ENCODE measurements at regions not wholly inside any gene's neighbourhood (a gene's known extent, or its start where the extent isn't known, plus 50 kb on each side); places are given as distances from the start of the nearest gene placed in this dataset.
"Not testable (repeated sequence)": the region's sequence is repeated elsewhere in the genome, so short reads cannot be mapped to it uniquely, and the experiment has no call there.

- ChIA-PET RAD21 (ENCODE audit: unreplicated experiment) (no interaction called here), CTCF (interaction anchor here (1.6 kb wide), 1 partner anchor 9 kb away, joined by 7 read pairs; no protein-coding TSS in a partner anchor), SMC1A (ENCODE audit: uncharacterized antibody, unreplicated experiment) (interaction anchor here (0.6 kb wide), 1 partner anchor 104 kb away, joined by 3 read pairs; no protein-coding TSS in a partner anchor), POLR2A (no interaction called here)
- no peaks in the 10 kb centered on the region for H3K79me2 ChIP-seq (ENCODE audit: control insufficient read depth, insufficient read depth, low read length)
- H3K27me3 ChIP-seq (replicated peaks in 1 of 2; ENCODE audit: control insufficient read depth in 2 of 2, insufficient read depth in 2 of 2, low read length in 1 of 2), result no peaks in the 10 kb centered on the region
- H3K9me3 ChIP-seq (replicated peaks; ENCODE audit: control insufficient read depth, insufficient read depth, low read length), result no peaks in the 10 kb centered on the region
- no peak overlapping the region for H3K4me2 ChIP-seq (ENCODE audit: control insufficient read depth, insufficient read depth)
- ATAC-seq (no peak), FAIRE-seq (no peak), DNase-seq (ENCODE audit: low read depth, low spot score) (no peak)
- H3K4me1 ChIP-seq (ENCODE audit: control insufficient read depth, insufficient read depth, low read length), result no peaks in the 10 kb centered on the region
- no peak overlapping the region for H2AFZ ChIP-seq (ENCODE audit: control insufficient read depth, low read depth, low read length)
- no peaks in the 10 kb centered on the region for H4K20me1 ChIP-seq (ENCODE audit: control insufficient read depth, insufficient read depth)
- TF ChIP-seq PKNOX1 (IDR thresholded peaks at IDR 0.05), result no peak
- no peak for TF ChIP-seq FOXM1 (IDR thresholded peaks at IDR 0.05; ENCODE audit: low read depth, low read length)
- TF ChIP-seq NFXL1 (IDR thresholded peaks at IDR 0.05; ENCODE audit: borderline replicate concordance), result no peak
- TF ChIP-seq TCF12 (IDR thresholded peaks at IDR 0.05; ENCODE audit: low read depth, low read length), result no peak
- TF ChIP-seq E2F8 (IDR thresholded peaks at IDR 0.05; ENCODE audit: low read depth, partially characterized antibody), result no peak
- intact Hi-C loops (cut with micrococcal nuclease; ENCODE audit: unreplicated experiment) (no loop called here), in situ Hi-C loops (cut with MboI) (no loop called here)
- no peak overlapping the region for H3K27ac ChIP-seq (ENCODE audit: control insufficient read depth, insufficient read depth)
- 43% methylated on average over 1 of the region's 1 CpG for WGBS (ENCODE audit: insufficient coverage, insufficient replicate concordance, low lambda C conversion rate, missing lambda C conversion rate)
- no peak overlapping the region for H3K4me3 ChIP-seq
- H3K9ac ChIP-seq (ENCODE audit: control insufficient read depth, insufficient read depth, low read length), result no peak overlapping the region
- no peaks in the 10 kb centered on the region for H3K36me3 ChIP-seq (ENCODE audit: control insufficient read depth in 2 of 2, insufficient read depth in 2 of 2, low read length in 1 of 2)
- BruUV-seq (replicated peaks), result no TSS peak
Measured at GRCh38 chr9:13436591-13436990, 157.1 kb upstream of the MPDZ start.

GRCh38 chr9:13433453-13433852, 154.0 kb upstream of the MPDZ start:
- intact Hi-C loops (cut with micrococcal nuclease; ENCODE audit: unreplicated experiment); ATAC-seq; H3K9ac ChIP-seq (ENCODE audit: control insufficient read depth, insufficient read depth, low read length); H3K4me2 ChIP-seq (ENCODE audit: control insufficient read depth, insufficient read depth); POLR2A ChIA-PET; H3K4me1 ChIP-seq (ENCODE audit: control insufficient read depth, insufficient read depth, low read length); H3K27ac ChIP-seq (ENCODE audit: control insufficient read depth, insufficient read depth); H2AFZ ChIP-seq (ENCODE audit: control insufficient read depth, low read depth, low read length); SMC1A ChIA-PET (ENCODE audit: uncharacterized antibody, unreplicated experiment); H3K36me3 ChIP-seq (ENCODE audit: control insufficient read depth in 2 of 2, insufficient read depth in 2 of 2, low read length in 1 of 2); DNase-seq (ENCODE audit: low read depth, low spot score); H4K20me1 ChIP-seq (ENCODE audit: control insufficient read depth, insufficient read depth); H3K9me3 ChIP-seq (replicated peaks; ENCODE audit: control insufficient read depth, insufficient read depth, low read length); in situ Hi-C loops (cut with MboI); H3K4me3 ChIP-seq; CTCF ChIA-PET; H3K27me3 ChIP-seq (replicated peaks in 1 of 2; ENCODE audit: control insufficient read depth in 2 of 2, insufficient read depth in 2 of 2, low read length in 1 of 2); RAD21 ChIA-PET (ENCODE audit: unreplicated experiment); BruUV-seq (replicated peaks); FAIRE-seq; H3K79me2 ChIP-seq (ENCODE audit: control insufficient read depth, insufficient read depth, low read length): not testable (repeated sequence)
- WGBS (ENCODE audit: insufficient coverage, insufficient replicate concordance, low lambda C conversion rate, missing lambda C conversion rate), result 68% methylated on average over 4 of the region's 4 CpGs
